Duodenal mucosa (tissue), 2 donors: ENCODE measurements at regions not wholly inside any gene's neighbourhood (a gene's known extent, or its start where the extent isn't known, plus 50 kb on each side); places are given as distances from the start of the nearest gene placed in this dataset.

Experiments
- H3K27ac ChIP-seq: one replicate; pipeline ENCODE4 v1.7.0; 2013; ENCODE audit warnings: low read depth, low read length
- H3K27me3 ChIP-seq, 2 donors: one replicate each; pipeline ENCODE4 v1.7.0; 2013; ENCODE audit warnings: low read length in 2 of 2, control low read depth in 1 of 2; ENCODE audit not compliant: insufficient read depth in 2 of 2, control insufficient read depth in 1 of 2
- H3K36me3 ChIP-seq, 2 donors: one replicate each; pipeline ENCODE4 v1.7.0; 2013; ENCODE audit warnings: low read length in 2 of 2, control low read depth in 1 of 2; ENCODE audit not compliant: insufficient read depth in 2 of 2, control insufficient read depth in 1 of 2
- H3K4me1 ChIP-seq, 2 donors: one replicate each; pipeline ENCODE4 v1.7.0; 2013; ENCODE audit warnings: low read length in 2 of 2, control low read depth in 1 of 2; ENCODE audit not compliant: insufficient read depth in 2 of 2, control insufficient read depth in 1 of 2
- H3K4me3 ChIP-seq, 2 donors: one replicate each; pipeline ENCODE4 v1.7.0; 2013; ENCODE audit warnings: low read length in 2 of 2, low read depth in 1 of 2
- H3K9ac ChIP-seq, 2 donors: one replicate each; pipeline ENCODE4 v1.7.0; 2013; ENCODE audit warnings: low read length in 2 of 2, low read depth in 1 of 2
- H3K9me3 ChIP-seq, 2 donors: one replicate each; pipeline ENCODE4 v1.7.0; 2013; ENCODE audit warnings: low read length in 2 of 2, control low read depth in 1 of 2; ENCODE audit not compliant: control insufficient read depth in 1 of 2

GRCh38 chr5:74549384-74549783 lies 91.1 kb downstream of the ENC1 start:
- Histone ChIP-seq H3K27ac (no peak overlapping the region), H3K36me3 (no peaks in the 10 kb centered on the region), H3K4me3 (no peak overlapping the region), H3K27me3 (no peaks in the 10 kb centered on the region), H3K9ac (no peak overlapping the region), H3K9me3 (no peaks in the 10 kb centered on the region), H3K4me1 (no peaks in the 10 kb centered on the region)

DNA sequence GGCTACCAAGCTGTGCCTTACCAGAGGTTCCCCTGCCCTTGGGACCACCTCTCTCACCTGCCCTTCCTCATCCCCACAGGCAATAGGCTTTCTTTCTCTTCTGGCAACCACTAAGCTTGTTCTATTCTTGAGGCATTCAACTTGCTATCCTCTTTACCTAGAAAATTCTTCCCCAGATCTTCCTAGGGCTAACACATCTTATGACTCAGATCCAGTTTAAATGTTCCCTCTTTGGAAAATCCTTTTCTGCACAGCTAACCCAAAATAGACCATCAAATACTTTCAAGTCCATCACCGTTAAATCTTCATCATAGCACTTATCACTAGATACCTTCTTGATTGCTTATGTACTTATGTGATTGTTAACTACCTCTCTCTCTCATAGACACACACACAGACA lies 93.7 kb downstream of the ENC1 start:
- no peaks in the 10 kb centered on the region for H3K27me3 ChIP-seq
- peaks cover 6 to 13% of the 10 kb centered on the region in 2 donors for H3K4me1 ChIP-seq
- no peak overlapping the region for H3K4me3 ChIP-seq
- H3K9me3 ChIP-seq, result no peaks in the 10 kb centered on the region
- H3K27ac ChIP-seq, result no peak overlapping the region
- H3K36me3 ChIP-seq, result no peaks in the 10 kb centered on the region
- no peak overlapping the region for H3K9ac ChIP-seq

GRCh38 chr5:74544811-74545210 lies 95.7 kb downstream of the ENC1 start:
- no peaks in the 10 kb centered on the region for H3K36me3 ChIP-seq
- H3K9me3 ChIP-seq, result no peaks in the 10 kb centered on the region
- H3K4me3 ChIP-seq, result no peak overlapping the region
- H3K27ac ChIP-seq, result no peak overlapping the region
- peaks cover 11 to 13% of the 10 kb centered on the region in 2 donors for H3K4me1 ChIP-seq
- no peak overlapping the region for H3K9ac ChIP-seq
- H3K27me3 ChIP-seq, result no peaks in the 10 kb centered on the region

- Histone ChIP-seq H3K36me3 (no peaks in the 10 kb centered on the region), H3K9ac (no peak overlapping the region), H3K4me1 (peaks cover 11 to 13% of the 10 kb centered on the region in 2 donors), H3K27ac (no peak overlapping the region), H3K4me3 (no peak overlapping the region), H3K9me3 (no peaks in the 10 kb centered on the region), H3K27me3 (no peaks in the 10 kb centered on the region)
Measured at GRCh38 chr5:74543162-74543995, 97.1 kb downstream of the ENC1 start.

GRCh38 chr5:74542482-74542881 lies 98.0 kb downstream of the ENC1 start:
- no peaks in the 10 kb centered on the region for H3K27me3 ChIP-seq
- H3K4me3 ChIP-seq, result no peak overlapping the region
- H3K4me1 ChIP-seq, result peaks cover 11 to 13% of the 10 kb centered on the region in 2 donors
- no peak overlapping the region for H3K27ac ChIP-seq
- no peak overlapping the region for H3K9ac ChIP-seq
- no peaks in the 10 kb centered on the region for H3K36me3 ChIP-seq
- H3K9me3 ChIP-seq, result no peaks in the 10 kb centered on the region

- Histone ChIP-seq H3K4me1 (peaks cover 11 to 13% of the 10 kb centered on the region in 2 donors), H3K4me3 (no peak overlapping the region), H3K9ac (no peak overlapping the region), H3K36me3 (no peaks in the 10 kb centered on the region), H3K9me3 (no peaks in the 10 kb centered on the region), H3K27me3 (no peaks in the 10 kb centered on the region), H3K27ac (no peak overlapping the region)
Measured at GRCh38 chr5:74541381-74541781, 99.1 kb downstream of the ENC1 start.

- H3K27me3 ChIP-seq, result no peaks in the 10 kb centered on the region
Measured at GRCh38 chr5:74540622-74541021, 99.9 kb downstream of the ENC1 start.

DNA sequence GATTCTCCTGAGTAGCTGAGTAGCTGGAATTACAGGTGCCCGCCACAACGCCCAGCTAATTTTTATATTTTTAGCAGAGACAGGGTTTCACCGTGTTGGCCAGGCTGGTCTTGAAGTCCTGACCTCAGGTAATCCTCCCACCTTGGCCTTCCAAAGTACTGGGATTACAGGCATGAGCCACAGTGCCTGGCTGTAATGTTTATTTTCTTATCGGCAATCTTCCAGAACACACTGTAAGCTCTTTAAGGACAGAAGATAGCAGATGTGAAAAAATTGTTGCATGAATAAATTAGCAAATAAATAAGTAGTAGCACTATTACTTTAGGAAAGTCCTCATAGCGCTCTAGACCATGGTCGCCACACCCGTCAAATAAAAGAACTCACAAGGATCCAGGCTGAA lies 100.5 kb downstream of the ENC1 start:
- no peaks in the 10 kb centered on the region for H3K9me3 ChIP-seq
- no peaks in the 10 kb centered on the region for H3K27me3 ChIP-seq
- H3K27ac ChIP-seq, result no peak overlapping the region
- H3K36me3 ChIP-seq, result no peaks in the 10 kb centered on the region
- H3K4me3 ChIP-seq, result no peak overlapping the region
- H3K4me1 ChIP-seq, result peaks cover 11 to 13% of the 10 kb centered on the region in 2 donors
- no peak overlapping the region for H3K9ac ChIP-seq

More at GRCh38 chr5:74540622-74541021, 99.9 kb downstream of the ENC1 start:
- Histone ChIP-seq H3K27ac (no peak overlapping the region), H3K4me1 (peaks cover 11 to 13% of the 10 kb centered on the region in 2 donors), H3K9me3 (no peaks in the 10 kb centered on the region), H3K36me3 (no peaks in the 10 kb centered on the region), H3K9ac (no peak overlapping the region), H3K4me3 (no peak overlapping the region)

GRCh38 chr5:74538206-74538661 lies 102.3 kb downstream of the ENC1 start:
- H3K27ac ChIP-seq, result no peak overlapping the region

GRCh38 chr5:74536658-74537057 lies 103.9 kb downstream of the ENC1 start:
- peaks cover 0 to 3% of the 10 kb centered on the region in 2 donors for H3K4me1 ChIP-seq
- no peak overlapping the region for H3K9ac ChIP-seq
- H3K4me3 ChIP-seq, result no peak overlapping the region
- H3K9me3 ChIP-seq, result peaks cover 0 to 17% of the 10 kb centered on the region in 2 donors
- no peak overlapping the region for H3K27ac ChIP-seq
- no peaks in the 10 kb centered on the region for H3K36me3 ChIP-seq
- no peaks in the 10 kb centered on the region for H3K27me3 ChIP-seq

More at GRCh38 chr5:74538206-74538661, 102.3 kb downstream of the ENC1 start:
- Histone ChIP-seq H3K27me3 (no peaks in the 10 kb centered on the region), H3K9me3 (peaks cover 0 to 7% of the 10 kb centered on the region in 2 donors), H3K9ac (no peak overlapping the region), H3K4me3 (no peak overlapping the region), H3K36me3 (no peaks in the 10 kb centered on the region), H3K4me1 (peaks cover 4% of the 10 kb centered on the region in 2 donors)
